GM23338 (cell line): ENCODE measurements at regions not wholly inside any gene's neighbourhood (a gene's known extent, or its start where the extent isn't known, plus 50 kb on each side); places are given as distances from the start of the nearest gene placed in this dataset.

ENCODE experiments used
- ATAC-seq: fragments of 200-7000 bp; cut with Tn5 transposase; 3 replicates; pipeline ENCODE4 v1.9.1; 2020
- DNase-seq: peaks from one replicate; pipeline ENCODE4 v3.0.0-alpha.2; 2015; ENCODE audit warnings: low spot score
- H2AFZ ChIP-seq: fragments of 200-600 bp; sonication (generic); 2 replicates; pipeline ENCODE4 v1.8.0; 2016; ENCODE audit warnings: antibody characterized with exemption, mild to moderate bottlenecking, moderate library complexity
- H3F3A ChIP-seq: fragments of 200-600 bp; sonication (generic); replicated peaks from 2 replicates; pipeline ENCODE4 v1.8.0; 2017; ENCODE audit warnings: antibody characterized with exemption, mixed run types, low read depth
- H3K27ac ChIP-seq: fragments of 200-600 bp; sonication (generic); 2 replicates; pipeline ENCODE4 v1.6.1; 2016; ENCODE audit warnings: low read depth
- H3K27me3 ChIP-seq: fragments of 200-600 bp; sonication (generic); 2 replicates; pipeline ENCODE4 v1.8.0; 2016; ENCODE audit warnings: mild to moderate bottlenecking, mixed run types, moderate library complexity; ENCODE audit not compliant: insufficient read depth
- H3K36me3 ChIP-seq: fragments of 200-600 bp; sonication (generic); 2 replicates; pipeline ENCODE4 v1.8.0; 2016; ENCODE audit warnings: mild to moderate bottlenecking; ENCODE audit not compliant: insufficient read depth
- H3K4me1 ChIP-seq: fragments of 200-600 bp; sonication (generic); 2 replicates; pipeline ENCODE4 v1.8.0; 2016; ENCODE audit warnings: mild to moderate bottlenecking, moderate library complexity; ENCODE audit not compliant: insufficient read depth
- H3K4me2 ChIP-seq: fragments of 200-600 bp; sonication (generic); 2 replicates; pipeline ENCODE4 v1.7.1; 2017; ENCODE audit warnings: mixed run types
- H3K4me3 ChIP-seq: fragments of 200-600 bp; sonication (generic); 2 replicates; pipeline ENCODE4 v1.6.1; 2016; ENCODE audit warnings: mixed run types
- H3K79me2 ChIP-seq: fragments of 200-600 bp; sonication (generic); replicated peaks from 2 replicates; pipeline ENCODE4 v1.8.0; 2017; ENCODE audit warnings: mild to moderate bottlenecking; ENCODE audit not compliant: insufficient read depth
- H3K9me2 ChIP-seq: fragments of 200-600 bp; sonication (generic); 2 replicates; pipeline ENCODE4 v1.8.0; 2017; ENCODE audit not compliant: insufficient read depth
- H4K20me1 ChIP-seq: fragments of 200-600 bp; sonication (generic); replicated peaks from 2 replicates; pipeline ENCODE4 v1.8.0; 2017; ENCODE audit warnings: mild to moderate bottlenecking; ENCODE audit not compliant: insufficient read depth
- H3K27ac Mint-ChIP-seq: 2 replicates; pipeline ENCODE4 v1.8.0; 2020; ENCODE audit warnings: inconsistent platforms, mild to moderate bottlenecking, moderate library complexity, mixed read lengths
- H3K27me3 Mint-ChIP-seq: 3 replicates; pipeline ENCODE4 v1.8.0; 2022; ENCODE audit warnings: low read depth, mild to moderate bottlenecking, moderate library complexity, mixed read lengths, inconsistent platforms; ENCODE audit not compliant: insufficient read depth, poor library complexity
- H3K36me3 Mint-ChIP-seq: 3 replicates; pipeline ENCODE4 v1.8.0; 2021; ENCODE audit warnings: low read depth, mild to moderate bottlenecking, inconsistent platforms, moderate library complexity, mixed read lengths
- H3K4me1 Mint-ChIP-seq: 3 replicates; pipeline ENCODE4 v1.8.0; 2020; ENCODE audit warnings: mild to moderate bottlenecking, inconsistent platforms, mixed read lengths
- H3K4me3 Mint-ChIP-seq: 3 replicates; pipeline ENCODE4 v1.8.0; 2021; ENCODE audit warnings: moderate library complexity, mild to moderate bottlenecking, inconsistent platforms, mixed read lengths
- H3K9me3 Mint-ChIP-seq: 3 replicates; pipeline ENCODE4 v1.8.0; 2020; ENCODE audit warnings: moderate library complexity, mild to moderate bottlenecking, inconsistent platforms, mixed read lengths
- CREB1 ChIP-seq: fragments of 250-450 bp; sonication (Bioruptor Pico); IDR thresholded peaks from 2 replicates; pipeline ENCODE4 v1.5.0; 2020; ENCODE audit warnings: low read depth, mild to moderate bottlenecking, moderate library complexity
- CTCF ChIP-seq, 2 experiments: fragments of 200-600 bp in 1 of 2; sonication (generic) in 1 of 2; conservative IDR thresholded peaks; 2 replicates each; pipeline versions ENCODE4 v1.5.1 to v1.6.1; 2016 to 2017; ENCODE audit warnings: antibody characterized with exemption in 2 of 2, low read depth in 2 of 2, mild to moderate bottlenecking in 2 of 2, moderate library complexity in 1 of 2
- ETS1 ChIP-seq: IDR thresholded peaks from 2 replicates; pipeline ENCODE4 v1.6.1; 2016; ENCODE audit warnings: antibody characterized with exemption
- EZH2 ChIP-seq: fragments of 200-600 bp; sonication (generic); IDR thresholded peaks from one replicate; pipeline ENCODE4 v1.8.0; 2017; ENCODE audit warnings: antibody characterized with exemption, mild to moderate bottlenecking, low read depth; ENCODE audit not compliant: unreplicated experiment
- EZH2phosphoT487 ChIP-seq: fragments of 200-600 bp; sonication (generic); IDR thresholded peaks from one replicate; pipeline ENCODE4 v1.8.1; 2018; ENCODE audit warnings: antibody characterized with exemption; ENCODE audit not compliant: unreplicated experiment
- JUNB ChIP-seq: IDR thresholded peaks from one replicate; pipeline ENCODE4 v1.6.1; 2016; ENCODE audit warnings: antibody characterized with exemption; ENCODE audit not compliant: unreplicated experiment
- NANOG ChIP-seq: IDR thresholded peaks from 2 replicates; pipeline ENCODE4 v1.6.1; 2016; ENCODE audit warnings: antibody characterized with exemption, borderline replicate concordance
- POLR2AphosphoS5 ChIP-seq: IDR thresholded peaks from 2 replicates; pipeline ENCODE4 v1.6.1; 2016; ENCODE audit warnings: antibody characterized with exemption, low read depth
- REST ChIP-seq: IDR thresholded peaks from one replicate; pipeline ENCODE4 v1.6.1; 2018; ENCODE audit warnings: antibody characterized with exemption; ENCODE audit not compliant: unreplicated experiment
- STAT1 ChIP-seq: IDR thresholded peaks from one replicate; pipeline ENCODE4 v1.6.1; 2016; ENCODE audit warnings: antibody characterized with exemption; ENCODE audit not compliant: unreplicated experiment
- ZNF114 ChIP-seq: fragments of 250-450 bp; sonication (Bioruptor Pico); IDR thresholded peaks from 2 replicates; pipeline ENCODE4 v1.5.0; 2020; ENCODE audit warnings: mild to moderate bottlenecking, moderate library complexity
- ZNF331 ChIP-seq: fragments of 250-450 bp; sonication (Bioruptor Pico); IDR thresholded peaks from 2 replicates; pipeline ENCODE4 v1.5.0; 2020; ENCODE audit warnings: low read depth, mild to moderate bottlenecking, moderate library complexity
- ZNF462 ChIP-seq: fragments of 250-450 bp; sonication (Bioruptor Pico); IDR thresholded peaks from 2 replicates; pipeline ENCODE4 v1.5.0; 2020; ENCODE audit warnings: mild to moderate bottlenecking, moderate library complexity

GRCh38 chr12:124725597-124726237, 137.9 kb downstream of the SCARB1 start:
- Histone ChIP-seq H3K4me2 (no peak overlapping the region), H3K9me2 (no peaks in the 10 kb centered on the region), H3K27me3 (no peaks in the 10 kb centered on the region), H3F3A (no peaks in the 10 kb centered on the region), H2AFZ (no peak overlapping the region), H3K4me3 (no peak overlapping the region), H3K36me3 (no peaks in the 10 kb centered on the region), H3K27ac (no peak overlapping the region), H4K20me1 (no peaks in the 10 kb centered on the region), H3K4me1 (no peaks in the 10 kb centered on the region), H3K79me2 (no peaks in the 10 kb centered on the region)
- DNase-seq (no peak), ATAC-seq (no peak)
- H3K4me1 Mint-ChIP-seq, result no peaks in the 10 kb centered on the region
- TF ChIP-seq NANOG (no peak), REST (no peak), JUNB (no peak), EZH2phosphoT487 (no peak), STAT1 (no peak), ZNF114 (CRISPR knock-in tag) (no peak), EZH2 (no peak), ETS1 (no peak), CREB1 (no peak), POLR2AphosphoS5 (no peak), CTCF (conservative IDR thresholded peaks at IDR 0.05; ENCODE audit: low read depth in 2 of 2) (no peak), ZNF462 (CRISPR knock-in tag) (no peak), ZNF331 (no peak)
- peaks cover 7% of the 10 kb centered on the region for H3K27me3 Mint-ChIP-seq
- H3K27ac Mint-ChIP-seq, result no peak overlapping the region
- no peaks in the 10 kb centered on the region for H3K9me3 Mint-ChIP-seq
- H3K4me3 Mint-ChIP-seq, result no peak overlapping the region
- no peaks in the 10 kb centered on the region for H3K36me3 Mint-ChIP-seq
